Loucy (cell line): ENCODE measurements at regions not wholly inside any gene's neighbourhood (a gene's known extent, or its start where the extent isn't known, plus 50 kb on each side); places are given as distances from the start of the nearest gene placed in this dataset.

Experiments used
- H2AFZ ChIP-seq: fragments of 200-600 bp; sonication (generic); 2 replicates; pipeline ENCODE4 v1.6.0; 2016; ENCODE audit warnings: antibody characterized with exemption, mild to moderate bottlenecking, low read length, moderate library complexity
- H3F3A ChIP-seq: fragments of 200-600 bp; 2 replicates; pipeline ENCODE4 v1.6.0; 2016; ENCODE audit warnings: antibody characterized with exemption, low read depth, mild to moderate bottlenecking
- H3K27me3 ChIP-seq: fragments of 200-600 bp; sonication (generic); 2 replicates; pipeline ENCODE4 v1.6.1; 2014; ENCODE audit warnings: low read length, mild to moderate bottlenecking; ENCODE audit not compliant: insufficient read depth, poor library complexity, severe bottlenecking
- H3K36me3 ChIP-seq: fragments of 200-600 bp; sonication (generic); 2 replicates; pipeline ENCODE4 v1.6.1; 2016; ENCODE audit warnings: low read length; ENCODE audit not compliant: insufficient read depth
- H3K4me1 ChIP-seq: fragments of 200-600 bp; sonication (generic); 2 replicates; pipeline ENCODE4 v1.5.1; 2014; ENCODE audit warnings: low read length, mild to moderate bottlenecking; ENCODE audit not compliant: insufficient read depth, poor library complexity, severe bottlenecking
- H3K4me2 ChIP-seq: fragments of 200-600 bp; sonication (generic); 2 replicates; pipeline ENCODE4 v1.6.0; 2014; ENCODE audit warnings: antibody characterized with exemption, low read length, low read depth, mild to moderate bottlenecking; ENCODE audit not compliant: poor library complexity, severe bottlenecking
- H3K4me3 ChIP-seq: fragments of 200-600 bp; sonication (generic); 2 replicates; pipeline ENCODE4 v1.5.1; 2014; ENCODE audit warnings: low read length, mild to moderate bottlenecking, mixed read lengths; ENCODE audit not compliant: poor library complexity, severe bottlenecking
- H3K79me2 ChIP-seq: fragments of 200-600 bp; sonication (generic); 2 replicates; pipeline ENCODE4 v1.6.1; 2014; ENCODE audit warnings: low read length; ENCODE audit not compliant: insufficient read depth
- H3K9ac ChIP-seq: fragments of 200-600 bp; sonication (generic); 2 replicates; pipeline ENCODE4 v1.6.0; 2014; ENCODE audit warnings: mild to moderate bottlenecking, low read depth, low read length, moderate library complexity; ENCODE audit not compliant: poor library complexity, severe bottlenecking
- H3K9me2 ChIP-seq: fragments of 200-600 bp; sonication (generic); replicated peaks from 2 replicates; pipeline ENCODE4 v1.6.1; 2016; ENCODE audit warnings: low read depth, low read length, mixed read lengths
- H3K9me3 ChIP-seq: fragments of 200-600 bp; sonication (generic); 2 replicates; pipeline ENCODE4 v1.6.1; 2014; ENCODE audit warnings: mild to moderate bottlenecking, antibody characterized with exemption, low read length, low read depth; ENCODE audit not compliant: insufficient read depth
- H4K20me1 ChIP-seq: fragments of 200-600 bp; sonication (generic); 2 replicates; pipeline ENCODE4 v1.6.0; 2014; ENCODE audit warnings: antibody characterized with exemption, low read length, mild to moderate bottlenecking; ENCODE audit not compliant: insufficient read depth, poor library complexity, severe bottlenecking
- CTCF ChIP-seq: fragments of 200-600 bp; sonication (generic); conservative IDR thresholded peaks from 2 replicates; pipeline ENCODE4 v1.5.1; 2014; ENCODE audit warnings: mild to moderate bottlenecking, antibody characterized with exemption, low read length
- EZH2phosphoT487 ChIP-seq: fragments of 200-600 bp; IDR thresholded peaks from 2 replicates; pipeline ENCODE4 v1.6.1; 2018; ENCODE audit warnings: antibody characterized with exemption, mild to moderate bottlenecking, moderate library complexity, borderline replicate concordance

- H3F3A ChIP-seq: no peaks in the 10 kb centered on the region
- no peak overlapping the region for H3K4me3 ChIP-seq
- TF ChIP-seq CTCF: no peak
- no peak for TF ChIP-seq EZH2phosphoT487
- no peaks in the 10 kb centered on the region for H3K9me3 ChIP-seq
- H3K9me2 ChIP-seq: no peaks in the 10 kb centered on the region
- H3K4me1 ChIP-seq: no peaks in the 10 kb centered on the region
- H3K27me3 ChIP-seq: no peaks in the 10 kb centered on the region
- no peak overlapping the region for H2AFZ ChIP-seq
- H3K4me2 ChIP-seq: no peak overlapping the region
- no peaks in the 10 kb centered on the region for H4K20me1 ChIP-seq
- no peaks in the 10 kb centered on the region for H3K79me2 ChIP-seq
- no peak overlapping the region for H3K9ac ChIP-seq
- no peaks in the 10 kb centered on the region for H3K36me3 ChIP-seq
These were observed 152.1 kb downstream of the DUSP6 start for GRCh38 chr12:89200217-89200616.

- TF ChIP-seq EZH2phosphoT487: no peak
- no peak for TF ChIP-seq CTCF
- Histone ChIP-seq H3K27me3 (no peaks in the 10 kb centered on the region), H4K20me1 (no peaks in the 10 kb centered on the region), H3F3A (no peaks in the 10 kb centered on the region), H3K36me3 (no peaks in the 10 kb centered on the region), H3K79me2 (no peaks in the 10 kb centered on the region), H3K4me1 (no peaks in the 10 kb centered on the region), H3K4me2 (no peak overlapping the region), H3K9me3 (peaks cover 2% of the 10 kb centered on the region), H3K9ac (no peak overlapping the region), H3K9me2 (no peaks in the 10 kb centered on the region), H2AFZ (no peak overlapping the region), H3K4me3 (no peak overlapping the region)
These were observed 156.8 kb downstream of the DUSP6 start for GRCh38 chr12:89195470-89195869.

GRCh38 chr12:89194683-89195082 lies 157.6 kb downstream of the DUSP6 start:
- Histone ChIP-seq H3K9ac (no peak overlapping the region), H4K20me1 (no peaks in the 10 kb centered on the region), H2AFZ (no peak overlapping the region), H3K4me1 (no peaks in the 10 kb centered on the region), H3K9me3 (peaks cover 9% of the 10 kb centered on the region), H3K79me2 (no peaks in the 10 kb centered on the region), H3F3A (no peaks in the 10 kb centered on the region), H3K4me2 (no peak overlapping the region), H3K9me2 (no peaks in the 10 kb centered on the region), H3K27me3 (no peaks in the 10 kb centered on the region), H3K36me3 (no peaks in the 10 kb centered on the region), H3K4me3 (no peak overlapping the region)
- TF ChIP-seq EZH2phosphoT487: no peak
- TF ChIP-seq CTCF: no peak
